Mesendoderm (in vitro differentiated cells): ENCODE measurements at regions not wholly inside any gene's neighbourhood (a gene's known extent, or its start where the extent isn't known, plus 50 kb on each side); places are given as distances from the start of the nearest gene placed in this dataset.
A peak's percentile ranks its signal among the peaks of the same experiment; 100 is the strongest.

Experiments used
- DNase-seq: peaks from one replicate; pipeline ENCODE4 v3.0.0; 2013
- H2AK5ac ChIP-seq: 2 replicates; pipeline ENCODE4 v1.6.1; 2013; ENCODE audit warnings: low read length, inconsistent platforms
- H2BK120ac ChIP-seq: 2 replicates; pipeline ENCODE4 v1.6.1; 2013; ENCODE audit warnings: low read depth, mild to moderate bottlenecking, low read length, moderate library complexity, mixed read lengths
- H2BK15ac ChIP-seq: replicated peaks from 2 replicates; pipeline ENCODE4 v1.6.1; 2013; ENCODE audit warnings: low read depth, mild to moderate bottlenecking, moderate library complexity
- H2BK5ac ChIP-seq: 2 replicates; pipeline ENCODE4 v1.6.1; 2013; ENCODE audit warnings: low read length, inconsistent platforms
- H3K18ac ChIP-seq: 2 replicates; pipeline ENCODE4 v1.6.1; 2013; ENCODE audit warnings: mild to moderate bottlenecking, low read length, mixed read lengths
- H3K23ac ChIP-seq: one replicate; pipeline ENCODE4 v1.6.1; 2013; ENCODE audit warnings: low read length
- H3K27ac ChIP-seq: 2 replicates; pipeline ENCODE4 v1.5.1; 2013; ENCODE audit warnings: low read depth, mild to moderate bottlenecking, inconsistent platforms, low read length, moderate library complexity
- H3K27me3 ChIP-seq: 2 replicates; pipeline ENCODE4 v1.6.1; 2013; ENCODE audit warnings: low read length, control low read depth, mild to moderate bottlenecking, inconsistent platforms; ENCODE audit not compliant: insufficient read depth, poor library complexity
- H3K36me3 ChIP-seq: 2 replicates; pipeline ENCODE4 v1.6.1; 2013; ENCODE audit warnings: low read length, inconsistent platforms; ENCODE audit not compliant: control insufficient read depth, insufficient read depth
- H3K4ac ChIP-seq: one replicate; pipeline ENCODE4 v1.6.1; 2013; ENCODE audit warnings: low read depth, mild to moderate bottlenecking, low read length, moderate library complexity
- H3K4me1 ChIP-seq: 2 replicates; pipeline ENCODE4 v1.6.1; 2013; ENCODE audit warnings: low read depth, low read length, inconsistent platforms; ENCODE audit not compliant: control insufficient read depth
- H3K4me2 ChIP-seq: 2 replicates; pipeline ENCODE4 v1.6.1; 2013; ENCODE audit warnings: low read length
- H3K4me3 ChIP-seq: 2 replicates; pipeline ENCODE4 v1.5.1; 2013; ENCODE audit warnings: mild to moderate bottlenecking, low read length
- H3K56ac ChIP-seq: one replicate; pipeline ENCODE4 v1.6.1; 2013; ENCODE audit warnings: low read length
- H3K79me1 ChIP-seq: 2 replicates; pipeline ENCODE4 v1.6.1; 2013; ENCODE audit warnings: low read length, inconsistent platforms
- H3K79me2 ChIP-seq: 2 replicates; pipeline ENCODE4 v1.6.1; 2013; ENCODE audit warnings: mild to moderate bottlenecking, low read length; ENCODE audit not compliant: control insufficient read depth, insufficient read depth
- H3K9ac ChIP-seq: 2 replicates; pipeline ENCODE4 v1.6.1; 2013; ENCODE audit warnings: low read length, inconsistent platforms
- H4K5ac ChIP-seq: one replicate; pipeline ENCODE4 v1.6.1; 2013; ENCODE audit warnings: low read length
- H4K8ac ChIP-seq: one replicate; pipeline ENCODE4 v1.6.1; 2013; ENCODE audit warnings: low read depth, mild to moderate bottlenecking, control low read depth, low read length, moderate library complexity
- WGBS: extraction: QIAGEN DNeasy Blood & Tissue Kit; methylation state at CpG from one replicate; pipeline ENCODE4 v1.1.7; 2013; ENCODE audit warnings: low lambda C conversion rate, missing lambda C conversion rate; ENCODE audit not compliant: insufficient coverage; ENCODE audit errors: extremely low coverage; 5-methylcytosine and 5-hydroxymethylcytosine counted together

GRCh38 chr3:194998417-194998816 lies 272.5 kb downstream of the XXYLT1 start:
- Histone ChIP-seq H3K23ac (no peak overlapping the region), H3K4me2 (no peak overlapping the region), H3K18ac (no peak overlapping the region), H4K5ac (no peak overlapping the region), H2BK120ac (no peak overlapping the region), H3K4me1 (no peaks in the 10 kb centered on the region), H2BK15ac (no peak overlapping the region), H3K56ac (no peak overlapping the region), H3K4me3 (no peak overlapping the region), H3K27ac (no peak overlapping the region), H3K36me3 (no peaks in the 10 kb centered on the region), H3K27me3 (no peaks in the 10 kb centered on the region), H3K79me1 (no peaks in the 10 kb centered on the region), H4K8ac (no peak overlapping the region), H3K79me2 (no peaks in the 10 kb centered on the region), H2BK5ac (no peak overlapping the region), H3K9ac (no peak overlapping the region), H2AK5ac (no peak overlapping the region), H3K4ac (no peak overlapping the region)
- WGBS, result 100% methylated on average over 1 of the region's 6 CpGs
- DNase-seq, result no peak

GRCh38 chr3:194998948-194999347 lies 272.0 kb downstream of the XXYLT1 start:
- no peak overlapping the region for H4K5ac ChIP-seq
- H2AK5ac ChIP-seq, result no peak overlapping the region
- no peak overlapping the region for H3K9ac ChIP-seq
- H3K56ac ChIP-seq, result no peak overlapping the region
- no peak overlapping the region for H3K4me2 ChIP-seq
- H3K36me3 ChIP-seq, result no peaks in the 10 kb centered on the region
- no peak overlapping the region for H3K18ac ChIP-seq
- H3K4ac ChIP-seq, result no peak overlapping the region
- no peaks in the 10 kb centered on the region for H3K79me1 ChIP-seq
- H2BK120ac ChIP-seq, result no peak overlapping the region
- no peak overlapping the region for H3K23ac ChIP-seq
- H3K27ac ChIP-seq, result no peak overlapping the region
- H3K4me3 ChIP-seq, result no peak overlapping the region
- WGBS, result no CpG with 5 or more reads among the region's 5 CpGs
- no peaks in the 10 kb centered on the region for H3K27me3 ChIP-seq
- H2BK5ac ChIP-seq, result no peak overlapping the region
- no peak for DNase-seq
- no peaks in the 10 kb centered on the region for H3K4me1 ChIP-seq
- no peaks in the 10 kb centered on the region for H3K79me2 ChIP-seq
- H4K8ac ChIP-seq, result no peak overlapping the region
- no peak overlapping the region for H2BK15ac ChIP-seq

- H3K4me1 ChIP-seq, result no peaks in the 10 kb centered on the region
- no peak overlapping the region for H2AK5ac ChIP-seq
- no peak overlapping the region for H2BK5ac ChIP-seq
- WGBS, result no CpG with 5 or more reads among the region's 6 CpGs
- no peak overlapping the region for H4K5ac ChIP-seq
- H3K56ac ChIP-seq, result no peak overlapping the region
- no peak for DNase-seq
- H3K4me2 ChIP-seq, result no peak overlapping the region
- H3K79me2 ChIP-seq, result no peaks in the 10 kb centered on the region
- no peak overlapping the region for H3K18ac ChIP-seq
- H2BK15ac ChIP-seq, result no peak overlapping the region
- no peak overlapping the region for H3K27ac ChIP-seq
- H2BK120ac ChIP-seq, result no peak overlapping the region
- no peak overlapping the region for H4K8ac ChIP-seq
- no peaks in the 10 kb centered on the region for H3K36me3 ChIP-seq
- H3K79me1 ChIP-seq, result no peaks in the 10 kb centered on the region
- H3K27me3 ChIP-seq, result no peaks in the 10 kb centered on the region
- H3K23ac ChIP-seq, result no peak overlapping the region
- H3K9ac ChIP-seq, result no peak overlapping the region
- H3K4ac ChIP-seq, result no peak overlapping the region
- H3K4me3 ChIP-seq, result no peak overlapping the region
Measured at GRCh38 chr3:194999491-194999890, 271.5 kb downstream of the XXYLT1 start.

- Histone ChIP-seq H3K4me2 (no peak overlapping the region), H3K27me3 (no peaks in the 10 kb centered on the region), H3K27ac (no peak overlapping the region), H3K56ac (no peak overlapping the region), H2AK5ac (no peak overlapping the region), H3K18ac (no peak overlapping the region), H3K79me2 (no peaks in the 10 kb centered on the region), H3K4ac (no peak overlapping the region), H3K4me1 (no peaks in the 10 kb centered on the region), H3K79me1 (no peaks in the 10 kb centered on the region), H4K5ac (no peak overlapping the region), H2BK5ac (no peak overlapping the region), H4K8ac (no peak overlapping the region), H3K4me3 (no peak overlapping the region), H3K23ac (no peak overlapping the region), H3K9ac (no peak overlapping the region), H2BK120ac (no peak overlapping the region), H2BK15ac (no peak overlapping the region), H3K36me3 (no peaks in the 10 kb centered on the region)
- DNase-seq, result no peak
- WGBS, result no CpG with 5 or more reads among the region's 6 CpGs
Measured at GRCh38 chr3:195001261-195001660, 269.7 kb downstream of the XXYLT1 start.

GRCh38 chr3:195001961-195002861 lies 268.7 kb downstream of the XXYLT1 start:
- DNase-seq, result peak; percentile 83
- no peak overlapping the region for H3K4me2 ChIP-seq
- H3K23ac ChIP-seq, result no peak overlapping the region
- H2BK15ac ChIP-seq, result no peak overlapping the region
- H3K9ac ChIP-seq, result no peak overlapping the region
- H3K4me1 ChIP-seq, result no peaks in the 10 kb centered on the region
- no CpG with 5 or more reads among the region's 9 CpGs for WGBS
- no peak overlapping the region for H3K56ac ChIP-seq
- H3K4ac ChIP-seq, result no peak overlapping the region
- no peaks in the 10 kb centered on the region for H3K27me3 ChIP-seq
- no peak overlapping the region for H3K18ac ChIP-seq
- no peak overlapping the region for H2AK5ac ChIP-seq
- no peak overlapping the region for H3K27ac ChIP-seq
- H2BK5ac ChIP-seq, result no peak overlapping the region
- no peaks in the 10 kb centered on the region for H3K36me3 ChIP-seq
- no peaks in the 10 kb centered on the region for H3K79me2 ChIP-seq
- H3K79me1 ChIP-seq, result no peaks in the 10 kb centered on the region
- H2BK120ac ChIP-seq, result no peak overlapping the region
- H4K5ac ChIP-seq, result no peak overlapping the region
- H3K4me3 ChIP-seq, result no peak overlapping the region
- H4K8ac ChIP-seq, result no peak overlapping the region
